Right lobe of liver (tissue), 6 donors: ENCODE measurements at regions not wholly inside any gene's neighbourhood (a gene's known extent, or its start where the extent isn't known, plus 50 kb on each side); places are given as distances from the start of the nearest gene placed in this dataset.

Experiments
- ATAC-seq, 4 donors: fragments of 200-7000 bp; cut with Tn5 transposase; one replicate each; pipeline ENCODE4 v1.9.1; 2020; ENCODE audit warnings: mild to moderate bottlenecking in 4 of 4, moderate library complexity in 4 of 4
- DNase-seq, 3 donors: peaks; one replicate each; pipeline ENCODE4 v3.0.0-alpha.2; 2020
- H3K27ac ChIP-seq, 3 donors: fragments of 200-600 bp; one replicate each; pipeline ENCODE4 v1.8.0; 2022
- H3K27me3 ChIP-seq, 2 donors: fragments of 200-600 bp; one replicate each; pipeline ENCODE4 v1.8.0; 2022
- H3K36me3 ChIP-seq, 4 donors: fragments of 200-600 bp; sonication (generic) in 1 of 4; one replicate each; pipeline versions ENCODE4 v1.5.1 to v1.8.0; 2017 to 2022; ENCODE audit warnings: control low read depth in 1 of 4
- H3K4me1 ChIP-seq, 4 donors: fragments of 200-600 bp; sonication (generic) in 1 of 4; one replicate each; pipeline versions ENCODE4 v1.5.1 to v1.8.0; 2017 to 2022; ENCODE audit warnings: control low read depth in 1 of 4
- H3K4me3 ChIP-seq, 3 donors: fragments of 200-600 bp; one replicate each; pipeline ENCODE4 v1.8.0; 2022
- H3K9me3 ChIP-seq, 4 donors: fragments of 200-600 bp; sonication (generic) in 1 of 4; one replicate each; pipeline versions ENCODE4 v1.5.1 to v1.8.0; 2017 to 2022; ENCODE audit warnings: control low read depth in 1 of 4
- CTCF ChIP-seq, 4 donors: fragments of 200-600 bp in 3 of 4; fragments of 450-650 bp in 1 of 4; IDR thresholded peaks; one replicate each; pipeline versions ENCODE4 v1.5.1 to v1.8.0; 2016 to 2022; ENCODE audit warnings: antibody characterized with exemption in 4 of 4, mild to moderate bottlenecking in 2 of 4
- POLR2A ChIP-seq: fragments of 450-650 bp; IDR thresholded peaks from one replicate; pipeline ENCODE4 v1.6.1; 2017; ENCODE audit warnings: antibody characterized with exemption, mild to moderate bottlenecking
- whole genome bisulfite sequencing: methylation state at CpG from one replicate; pipeline ENCODE4 v1.1.6; 2018; ENCODE audit warnings: low coverage, low lambda C conversion rate; ENCODE audit not compliant: insufficient coverage; ENCODE audit errors: missing lambda C conversion rate; 5-methylcytosine and 5-hydroxymethylcytosine counted together
- intact Hi-C, 2 donors: fragments of 100-400 bp; cut with DNase I; formaldehyde crosslinking; loops; one replicate each; pipeline versions ENCODE4 v1.11.2 to v1.14.1; 2022
- donor health status: DM: no; HTN: yes; CAD: no.
- donor health status: DM: no; HTN: no; CAD: no.
- donor health status: DM: no; HTN: no; CAD: no.
- donor health status: DM: no; HTN: yes; CAD: no.
- donor health status: DM: no; HTN: yes; CAD: no.

- no peak overlapping the region for H3K27ac ChIP-seq
- H3K4me1 ChIP-seq = peaks cover 0 to 6% (median 0%) of the 10 kb centered on the region in 4 donors
- no peaks in the 10 kb centered on the region for H3K9me3 ChIP-seq
- peak; percentile 20 to 81 (median 35) for ATAC-seq
- H3K27me3 ChIP-seq = no peaks in the 10 kb centered on the region
- 66% methylated on average over 9 of the region's 17 CpGs for WGBS
- no peak overlapping the region for H3K4me3 ChIP-seq
- TF ChIP-seq POLR2A (no peak), CTCF (IDR thresholded peaks at IDR 0.05) (no peak)
- intact Hi-C loops = no loop called here
- no peak for DNase-seq
- H3K36me3 ChIP-seq = no peaks in the 10 kb centered on the region
These were observed 214.8 kb upstream of the RREB1 start for GRCh38 chr6:6892744-6893583.

GRCh38 chr6:6893701-6894100 lies 214.1 kb upstream of the RREB1 start:
- Histone ChIP-seq H3K27ac (no peak overlapping the region), H3K27me3 (no peaks in the 10 kb centered on the region), H3K4me3 (no peak overlapping the region), H3K4me1 (peaks cover 0 to 6% (median 0%) of the 10 kb centered on the region in 4 donors), H3K9me3 (no peaks in the 10 kb centered on the region), H3K36me3 (no peaks in the 10 kb centered on the region)
- intact Hi-C loops = no loop called here
- DNase-seq (no peak), ATAC-seq (no peak)
- TF ChIP-seq CTCF (IDR thresholded peaks at IDR 0.05) (no peak), POLR2A (no peak)
- WGBS = 83% methylated on average over 16 of the region's 19 CpGs

GRCh38 chr6:6895929-6896328 lies 211.8 kb upstream of the RREB1 start:
- Histone ChIP-seq H3K4me3 (no peak overlapping the region), H3K36me3 (no peaks in the 10 kb centered on the region), H3K27ac (no peak overlapping the region), H3K4me1 (no peaks in the 10 kb centered on the region), H3K9me3 (no peaks in the 10 kb centered on the region), H3K27me3 (no peaks in the 10 kb centered on the region)
- 93% methylated on average over 3 of the region's 3 CpGs for WGBS
- DNase-seq (no peak), ATAC-seq (no peak)
- intact Hi-C loops = no loop called here
- no peak for TF ChIP-seq POLR2A
- TF ChIP-seq CTCF (IDR thresholded peaks at IDR 0.05) = no peak

GRCh38 chr6:6897140-6897539 lies 210.6 kb upstream of the RREB1 start:
- intact Hi-C loops = no loop called here
- no peaks in the 10 kb centered on the region for H3K4me1 ChIP-seq

More at GRCh38 chr6:6897140-6897539, 210.6 kb upstream of the RREB1 start:
- DNase-seq = no peak
- Histone ChIP-seq H3K4me3 (no peak overlapping the region), H3K27ac (no peak overlapping the region), H3K9me3 (no peaks in the 10 kb centered on the region), H3K36me3 (no peaks in the 10 kb centered on the region), H3K27me3 (no peaks in the 10 kb centered on the region)
- no peak for ATAC-seq
- TF ChIP-seq CTCF (IDR thresholded peaks at IDR 0.05) = no peak
- no peak for TF ChIP-seq POLR2A
- WGBS = 33% methylated on average over 1 of the region's 3 CpGs
